Thyroid gland (tissue), 4 donors: ENCODE measurements at regions not wholly inside any gene's neighbourhood (a gene's known extent, or its start where the extent isn't known, plus 50 kb on each side); places are given as distances from the start of the nearest gene placed in this dataset.

Experiments used
- CTCF ChIP-seq, 6 experiments: fragments of 200-600 bp in 3 of 6; fragments of 450-650 bp in 3 of 6; sonication (generic) in 3 of 6; IDR thresholded peaks; one replicate each; pipeline ENCODE4 v1.5.1; 2016 to 2019; ENCODE audit warnings: antibody characterized with exemption in 6 of 6, mild to moderate bottlenecking in 2 of 6, inconsistent platforms in 1 of 6, moderate library complexity in 1 of 6
- POLR2A ChIP-seq, 2 donors: fragments of 450-650 bp; IDR thresholded peaks; one replicate each; pipeline ENCODE4 v1.6.1; 2017; ENCODE audit warnings: antibody characterized with exemption in 2 of 2, mild to moderate bottlenecking in 2 of 2, moderate library complexity in 1 of 2

- TF ChIP-seq CTCF (IDR thresholded peaks at IDR 0.05) (no peak), POLR2A (IDR thresholded peaks at IDR 0.05) (no peak)
These were observed 1377.6 kb upstream of the PIK3C3 start for GRCh38 chr18:40577239-40577980.
